ENCODE measurements at regions not wholly inside any gene's neighbourhood (a gene's known extent, or its start where the extent isn't known, plus 50 kb on each side); places are given as distances from the start of the nearest gene placed in this dataset.
A peak's percentile ranks its signal among the peaks of the same experiment; 100 is the strongest.

DNA sequence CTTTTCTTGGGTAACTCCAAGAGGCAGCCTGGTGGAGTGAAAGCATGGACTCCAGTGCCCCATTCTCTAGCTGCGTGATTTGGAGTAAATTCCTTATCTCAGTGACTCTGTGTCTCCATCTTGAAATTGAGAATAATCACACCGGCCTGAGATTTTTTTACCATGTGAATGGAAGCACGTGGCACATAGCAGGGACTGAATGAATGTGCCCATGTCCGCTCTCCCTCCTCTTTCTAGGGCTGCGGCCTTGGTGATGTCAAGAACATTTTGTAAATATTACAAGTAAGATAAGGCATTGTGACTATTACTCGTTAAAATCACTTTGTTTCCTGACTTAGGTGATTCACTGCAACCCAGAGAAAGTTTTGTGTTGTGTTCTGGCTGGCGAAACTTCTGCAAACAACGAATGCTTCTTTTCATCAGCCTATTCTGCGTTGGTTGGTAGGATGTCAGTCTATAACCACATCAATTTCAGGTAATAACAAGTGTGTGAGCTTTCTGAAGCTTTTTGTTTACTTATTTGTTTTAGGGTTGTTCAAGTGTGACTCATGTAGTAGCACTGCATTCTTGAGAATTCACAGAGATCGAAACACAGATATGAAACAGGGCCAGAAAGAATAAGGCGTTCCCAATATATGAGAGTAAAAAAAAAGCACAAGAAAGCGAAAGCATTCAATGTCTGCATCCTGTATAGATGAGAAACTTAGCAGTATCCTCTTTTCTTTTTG, 135.7 kb upstream of the SLC45A1 start:
- Histone ChIP-seq H2AFZ (ENCODE audit: low read length) (no peak overlapping the region), H3K9ac (ENCODE audit: low read length) (peak overlapping the region; percentile 93), H3K4me1 (ENCODE audit: insufficient read depth, low read length) (peaks cover 27% of the 10 kb centered on the region), H3K9me2 (replicated peaks; ENCODE audit: low read length) (no peaks in the 10 kb centered on the region), H3K79me2 (ENCODE audit: low read length) (no peaks in the 10 kb centered on the region), H3K4me2 (ENCODE audit: low read length) (peak overlapping the region; percentile 63), H3K9me3 (ENCODE audit: low read length) (peaks cover 10% of the 10 kb centered on the region; the same call in 1 of the 2 replicates), H3K27ac (ENCODE audit: low read length) (peak overlapping the region; percentile 99), H4K20me1 (ENCODE audit: low read length) (no peaks in the 10 kb centered on the region), H3K27me3 (ENCODE audit: low read length) (no peaks in the 10 kb centered on the region), H3F3A (ENCODE audit: low read length, unreplicated experiment) (peaks cover 4% of the 10 kb centered on the region), H3K36me3 (ENCODE audit: low read depth, low read length) (peaks cover 10% of the 10 kb centered on the region; the same call in 1 of the 2 replicates), H3K4me3 (ENCODE audit: low read length) (no peak overlapping the region)
- POLR2A ChIA-PET (ENCODE audit: unreplicated experiment), result interaction anchor here (0.6 to 1.0 kb wide), 4 partner anchors 13 to 93 kb away, joined by 3 to 6 read pairs (median 4); no protein-coding TSS in a partner anchor
- ATAC-seq (peak; percentile 90), DNase-seq (peak; percentile 98)
- intact Hi-C loops (cut with micrococcal nuclease), result loop anchor here (1.0 to 5.0 kb wide), 9 partner anchors 12 to 154 kb away; no protein-coding TSS in a partner anchor
- no TSS peak for BruUV-seq (replicated peaks)
- CTCF ChIA-PET, result interaction anchor here (0.6 kb wide), 1 partner anchor 22 kb away, joined by 5 read pairs; no protein-coding TSS in a partner anchor
- TF ChIP-seq, protein P1, sequence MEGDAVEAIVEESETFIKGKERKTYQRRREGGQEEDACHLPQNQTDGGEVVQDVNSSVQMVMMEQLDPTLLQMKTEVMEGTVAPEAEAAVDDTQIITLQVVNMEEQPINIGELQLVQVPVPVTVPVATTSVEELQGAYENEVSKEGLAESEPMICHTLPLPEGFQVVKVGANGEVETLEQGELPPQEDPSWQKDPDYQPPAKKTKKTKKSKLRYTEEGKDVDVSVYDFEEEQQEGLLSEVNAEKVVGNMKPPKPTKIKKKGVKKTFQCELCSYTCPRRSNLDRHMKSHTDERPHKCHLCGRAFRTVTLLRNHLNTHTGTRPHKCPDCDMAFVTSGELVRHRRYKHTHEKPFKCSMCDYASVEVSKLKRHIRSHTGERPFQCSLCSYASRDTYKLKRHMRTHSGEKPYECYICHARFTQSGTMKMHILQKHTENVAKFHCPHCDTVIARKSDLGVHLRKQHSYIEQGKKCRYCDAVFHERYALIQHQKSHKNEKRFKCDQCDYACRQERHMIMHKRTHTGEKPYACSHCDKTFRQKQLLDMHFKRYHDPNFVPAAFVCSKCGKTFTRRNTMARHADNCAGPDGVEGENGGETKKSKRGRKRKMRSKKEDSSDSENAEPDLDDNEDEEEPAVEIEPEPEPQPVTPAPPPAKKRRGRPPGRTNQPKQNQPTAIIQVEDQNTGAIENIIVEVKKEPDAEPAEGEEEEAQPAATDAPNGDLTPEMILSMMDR (conservative IDR thresholded peaks at IDR 0.05; ENCODE audit: low read depth, low read length), result no peak
- TF ChIP-seq EZH2phosphoT487 (IDR thresholded peaks at IDR 0.05; ENCODE audit: borderline replicate concordance, low read length), result no peak

DNA sequence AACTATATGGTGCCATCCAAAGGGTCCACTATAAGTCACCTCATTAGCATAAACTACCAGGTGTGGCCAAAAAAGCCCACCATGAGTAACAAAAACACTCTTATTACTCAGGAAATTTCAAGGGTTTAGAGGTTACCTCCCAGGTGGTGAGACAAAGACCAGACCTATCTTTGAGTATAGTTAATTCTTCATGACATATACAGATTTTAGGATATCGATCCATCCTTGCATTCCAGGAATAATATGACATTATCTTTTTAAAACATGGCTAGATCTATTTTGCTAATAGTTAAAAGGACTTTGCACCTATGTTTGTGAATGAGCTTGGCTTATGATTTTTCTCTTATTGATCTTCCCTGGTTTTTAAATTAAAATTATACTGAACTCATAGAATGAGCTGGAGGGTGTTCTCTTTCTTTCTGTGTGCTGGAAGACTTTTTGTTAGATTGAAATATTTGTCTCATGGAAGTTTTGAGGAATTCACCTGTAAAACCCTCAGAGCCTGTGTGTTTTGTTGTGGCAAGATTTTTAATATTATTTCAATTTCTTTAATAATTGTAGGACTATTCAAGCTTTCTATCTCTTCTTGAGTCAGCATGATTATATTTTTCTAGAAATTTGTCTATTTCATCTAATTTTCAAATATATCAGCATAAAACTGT, 138.7 kb upstream of the SLC45A1 start:
- ATAC-seq, result no peak
- H3K27me3 ChIP-seq (ENCODE audit: low read length), result no peaks in the 10 kb centered on the region
- TF ChIP-seq EZH2phosphoT487 (IDR thresholded peaks at IDR 0.05; ENCODE audit: borderline replicate concordance, low read length), result no peak
- TF ChIP-seq EZH2 (IDR thresholded peaks at IDR 0.05; ENCODE audit: low read length, unreplicated experiment), result no peak
- TF ChIP-seq, protein P1 (conservative IDR thresholded peaks at IDR 0.05; ENCODE audit: low read depth, low read length), result no peak
- no peak overlapping the region for H3K27ac ChIP-seq (ENCODE audit: low read length)
- H3F3A ChIP-seq (ENCODE audit: low read length, unreplicated experiment), result peaks cover 4% of the 10 kb centered on the region
- H3K4me2 ChIP-seq (ENCODE audit: low read length), result no peak overlapping the region
- H3K9me2 ChIP-seq (replicated peaks; ENCODE audit: low read length), result no peaks in the 10 kb centered on the region
- no TSS peak for BruUV-seq (replicated peaks)
- peaks cover 10% of the 10 kb centered on the region; the same call in 1 of the 2 replicates for H3K36me3 ChIP-seq (ENCODE audit: low read depth, low read length)
- no peaks in the 10 kb centered on the region for H4K20me1 ChIP-seq (ENCODE audit: low read length)
- peaks cover 10% of the 10 kb centered on the region; the same call in 1 of the 2 replicates for H3K9me3 ChIP-seq (ENCODE audit: low read length)
- H2AFZ ChIP-seq (ENCODE audit: low read length), result no peak overlapping the region
- CTCF ChIA-PET, result no interaction called here
- no peak overlapping the region for H3K9ac ChIP-seq (ENCODE audit: low read length)
- intact Hi-C loops (cut with micrococcal nuclease), result no loop called here
- POLR2A ChIA-PET (ENCODE audit: unreplicated experiment), result no interaction called here
- no peak for DNase-seq
- H3K4me3 ChIP-seq (ENCODE audit: low read length), result no peak overlapping the region
- peaks cover 30% of the 10 kb centered on the region for H3K4me1 ChIP-seq (ENCODE audit: insufficient read depth, low read length)
- no peaks in the 10 kb centered on the region for H3K79me2 ChIP-seq (ENCODE audit: low read length)
